ENCODE measurements at regions not wholly inside any gene's neighbourhood (a gene's known extent, or its start where the extent isn't known, plus 50 kb on each side); places are given as distances from the start of the nearest gene placed in this dataset.
"Not testable (repeated sequence)": the region's sequence is repeated elsewhere in the genome, so short reads cannot be mapped to it uniquely, and the experiment has no call there.

GRCh38 chr18:38639700-38640099, 1074.1 kb upstream of the CELF4 start:
- TF ChIP-seq, protein P1, sequence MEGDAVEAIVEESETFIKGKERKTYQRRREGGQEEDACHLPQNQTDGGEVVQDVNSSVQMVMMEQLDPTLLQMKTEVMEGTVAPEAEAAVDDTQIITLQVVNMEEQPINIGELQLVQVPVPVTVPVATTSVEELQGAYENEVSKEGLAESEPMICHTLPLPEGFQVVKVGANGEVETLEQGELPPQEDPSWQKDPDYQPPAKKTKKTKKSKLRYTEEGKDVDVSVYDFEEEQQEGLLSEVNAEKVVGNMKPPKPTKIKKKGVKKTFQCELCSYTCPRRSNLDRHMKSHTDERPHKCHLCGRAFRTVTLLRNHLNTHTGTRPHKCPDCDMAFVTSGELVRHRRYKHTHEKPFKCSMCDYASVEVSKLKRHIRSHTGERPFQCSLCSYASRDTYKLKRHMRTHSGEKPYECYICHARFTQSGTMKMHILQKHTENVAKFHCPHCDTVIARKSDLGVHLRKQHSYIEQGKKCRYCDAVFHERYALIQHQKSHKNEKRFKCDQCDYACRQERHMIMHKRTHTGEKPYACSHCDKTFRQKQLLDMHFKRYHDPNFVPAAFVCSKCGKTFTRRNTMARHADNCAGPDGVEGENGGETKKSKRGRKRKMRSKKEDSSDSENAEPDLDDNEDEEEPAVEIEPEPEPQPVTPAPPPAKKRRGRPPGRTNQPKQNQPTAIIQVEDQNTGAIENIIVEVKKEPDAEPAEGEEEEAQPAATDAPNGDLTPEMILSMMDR (conservative IDR thresholded peaks at IDR 0.05; ENCODE audit: low read depth in 2 of 2) = not testable (repeated sequence)
- not testable (repeated sequence) for TF ChIP-seq STAT1 (IDR thresholded peaks at IDR 0.05; ENCODE audit: unreplicated experiment); ZNF462 (CRISPR knock-in tag; IDR thresholded peaks at IDR 0.05); REST (IDR thresholded peaks at IDR 0.05; ENCODE audit: unreplicated experiment); CREB1 (CRISPR knock-in tag; IDR thresholded peaks at IDR 0.05; ENCODE audit: low read depth); EZH2phosphoT487 (IDR thresholded peaks at IDR 0.05; ENCODE audit: unreplicated experiment); EZH2 (IDR thresholded peaks at IDR 0.05; ENCODE audit: low read depth, unreplicated experiment); POLR2AphosphoS5 (IDR thresholded peaks at IDR 0.05; ENCODE audit: low read depth)

Data from GM23338 (cell line).